IPS-20b (cell line): ENCODE measurements at regions not wholly inside any gene's neighbourhood (a gene's known extent, or its start where the extent isn't known, plus 50 kb on each side); places are given as distances from the start of the nearest gene placed in this dataset.

ENCODE experiments used
- H3K27ac ChIP-seq: one replicate; pipeline ENCODE4 v1.5.1; 2013; ENCODE audit warnings: low read length
- H3K27me3 ChIP-seq: 2 replicates; pipeline ENCODE4 v1.6.1; 2013; ENCODE audit warnings: mild to moderate bottlenecking, low read length, inconsistent platforms; ENCODE audit not compliant: insufficient read depth
- H3K36me3 ChIP-seq: 2 replicates; pipeline ENCODE4 v1.6.1; 2013; ENCODE audit warnings: low read depth, mild to moderate bottlenecking, inconsistent platforms, low read length, moderate library complexity; ENCODE audit not compliant: insufficient read depth
- H3K4me1 ChIP-seq: 2 replicates; pipeline ENCODE4 v1.6.1; 2013; ENCODE audit warnings: mild to moderate bottlenecking, control low read depth, inconsistent platforms, low read length, moderate library complexity; ENCODE audit not compliant: insufficient read depth
- H3K4me3 ChIP-seq: 2 replicates; pipeline ENCODE4 v1.5.1; 2013; ENCODE audit warnings: mild to moderate bottlenecking, low read length, inconsistent platforms
- H3K9ac ChIP-seq: 2 replicates; pipeline ENCODE4 v1.6.1; 2013; ENCODE audit warnings: low read depth, mild to moderate bottlenecking, inconsistent platforms, low read length, moderate library complexity
- H3K9me3 ChIP-seq: 2 replicates; pipeline ENCODE4 v1.6.1; 2013; ENCODE audit warnings: mild to moderate bottlenecking, low read depth, low read length, inconsistent platforms; ENCODE audit not compliant: insufficient read depth

DNA sequence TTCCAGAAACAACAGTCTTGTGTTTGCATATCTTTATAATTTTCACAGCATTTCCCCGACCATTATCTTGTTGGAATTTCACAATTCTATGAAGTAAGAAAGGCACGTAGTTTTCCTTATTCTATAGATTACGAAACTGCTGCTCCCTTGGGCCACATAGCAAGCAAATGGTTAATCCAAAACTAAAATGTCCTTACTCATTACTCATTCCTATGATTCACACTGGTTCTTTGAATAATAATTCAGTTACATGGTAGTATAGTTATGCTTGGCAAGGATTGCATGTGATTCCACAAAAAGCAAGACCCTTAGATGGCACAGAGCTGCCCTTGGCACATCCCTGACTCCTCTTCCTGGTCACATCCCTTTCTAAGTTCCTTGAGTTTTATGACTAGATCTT is 51.2 kb downstream of the OR13H1 start:
- Histone ChIP-seq H3K27ac (no peak overlapping the region), H3K9ac (no peak overlapping the region), H3K4me3 (no peak overlapping the region), H3K27me3 (no peaks in the 10 kb centered on the region), H3K4me1 (no peaks in the 10 kb centered on the region), H3K9me3 (no peaks in the 10 kb centered on the region), H3K36me3 (no peaks in the 10 kb centered on the region)

DNA sequence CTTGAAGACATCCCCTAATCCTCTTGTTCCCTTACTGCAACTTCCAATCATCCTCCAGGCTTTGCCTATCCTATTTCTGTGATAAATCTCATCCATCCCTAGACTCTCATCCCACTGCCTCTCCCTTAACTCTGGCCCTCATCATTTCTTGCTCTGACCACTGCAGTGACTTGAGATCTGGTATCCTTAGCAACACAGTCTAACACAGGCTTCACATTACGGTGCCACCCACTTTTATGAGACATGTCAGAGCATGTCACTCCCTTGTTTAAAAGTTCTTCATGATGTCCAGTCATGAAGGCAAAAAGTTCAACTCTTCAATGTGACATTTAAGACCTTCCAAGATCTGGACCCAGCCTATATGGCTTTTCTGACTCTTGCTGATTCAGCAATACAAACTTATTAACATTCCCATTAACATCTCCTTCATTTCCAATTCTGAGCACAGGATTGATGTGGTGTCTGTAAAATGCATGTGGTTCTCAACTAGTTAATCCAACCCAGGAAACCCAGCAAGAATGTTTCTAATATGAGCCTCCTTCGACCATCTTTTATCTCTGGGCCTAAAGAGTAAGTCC is 64.0 kb downstream of the OR13H1 start:
- Histone ChIP-seq H3K4me3 (no peak overlapping the region), H3K9ac (no peak overlapping the region), H3K4me1 (no peaks in the 10 kb centered on the region), H3K9me3 (no peaks in the 10 kb centered on the region), H3K27ac (no peak overlapping the region), H3K27me3 (no peaks in the 10 kb centered on the region), H3K36me3 (no peaks in the 10 kb centered on the region)

DNA sequence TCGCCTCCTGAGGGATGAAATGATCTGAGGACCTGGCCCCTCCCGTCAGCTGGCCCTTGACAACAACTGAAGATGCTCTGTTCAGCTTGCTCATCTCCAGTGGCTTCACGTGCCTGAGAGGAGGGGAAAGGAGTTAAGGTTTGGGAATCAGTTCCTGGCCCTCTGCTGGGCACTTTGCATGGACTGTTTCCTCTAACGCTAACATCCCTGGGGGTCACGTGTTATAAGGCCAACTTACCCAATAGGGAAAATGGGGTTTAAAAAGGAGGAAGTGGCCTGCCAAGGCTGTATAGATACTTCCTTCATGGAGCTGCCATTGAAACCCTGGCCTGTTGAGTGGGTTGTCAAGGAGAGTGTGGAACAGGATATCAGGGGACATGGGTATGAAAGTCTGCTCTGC is 65.6 kb downstream of the OR13H1 start:
- H3K27me3 ChIP-seq: no peaks in the 10 kb centered on the region
- no peaks in the 10 kb centered on the region for H3K4me1 ChIP-seq
- no peak overlapping the region for H3K9ac ChIP-seq
- no peak overlapping the region for H3K4me3 ChIP-seq
- H3K36me3 ChIP-seq: no peaks in the 10 kb centered on the region
- H3K9me3 ChIP-seq: no peaks in the 10 kb centered on the region
- no peak overlapping the region for H3K27ac ChIP-seq

DNA sequence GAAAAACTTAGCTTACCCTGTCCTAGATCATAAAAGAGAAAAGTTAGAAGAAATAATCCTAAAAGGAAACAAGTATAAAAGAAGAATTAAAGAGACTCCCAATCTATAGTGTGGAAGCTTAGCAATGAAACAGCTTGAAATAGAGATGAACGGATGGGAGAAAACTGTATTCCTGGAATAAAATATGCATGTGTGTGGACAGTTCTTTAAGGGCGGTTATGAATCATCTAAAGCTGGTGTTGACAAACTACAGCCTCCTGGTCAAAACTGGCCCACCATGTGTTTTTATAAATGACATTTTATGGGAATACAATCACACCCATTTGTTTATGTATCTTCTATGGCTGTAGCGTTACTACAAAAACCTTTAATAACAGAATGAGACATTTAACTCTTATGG is 69.4 kb downstream of the OR13H1 start:
- Histone ChIP-seq H3K36me3 (no peaks in the 10 kb centered on the region), H3K9ac (no peak overlapping the region), H3K27me3 (no peaks in the 10 kb centered on the region), H3K4me3 (no peak overlapping the region), H3K27ac (no peak overlapping the region), H3K9me3 (no peaks in the 10 kb centered on the region), H3K4me1 (no peaks in the 10 kb centered on the region)

DNA sequence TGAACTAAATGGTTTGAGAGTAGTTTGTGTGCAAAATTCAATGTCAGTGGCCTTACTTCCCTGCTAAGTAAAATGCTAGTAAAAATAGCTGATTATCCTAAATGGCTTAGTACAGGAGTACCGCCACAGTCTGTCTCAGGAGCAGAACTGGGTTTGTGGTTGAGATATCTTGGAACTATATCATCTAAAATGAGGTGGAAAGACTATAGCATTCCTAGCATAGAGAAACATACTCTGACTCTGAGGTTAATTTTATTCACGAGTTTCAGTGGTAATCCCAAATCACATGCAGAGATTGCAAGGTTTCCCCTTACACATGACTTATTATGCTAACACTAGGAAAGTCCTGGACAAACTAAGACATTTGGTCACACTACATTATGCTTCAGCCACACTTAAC is 70.4 kb downstream of the OR13H1 start:
- no peaks in the 10 kb centered on the region for H3K9me3 ChIP-seq

DNA sequence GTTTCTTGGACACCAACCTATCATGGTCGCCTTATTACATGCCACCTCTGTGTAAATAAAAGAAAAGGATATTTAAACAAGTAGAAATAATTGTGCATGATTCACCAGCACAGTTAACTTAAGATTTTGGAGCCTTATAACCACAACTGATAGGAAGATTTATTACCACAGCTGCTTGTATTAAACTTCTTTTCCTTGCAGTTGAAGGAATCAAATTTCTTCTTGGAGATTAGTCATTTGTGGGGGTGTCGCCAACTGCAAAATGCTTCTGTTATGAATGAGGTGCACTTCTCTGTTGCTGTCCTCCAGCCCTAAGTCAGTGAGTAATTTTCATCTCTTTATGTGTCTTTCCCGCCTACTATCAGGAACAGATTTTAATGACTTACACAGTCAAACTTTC is 73.3 kb downstream of the OR13H1 start:
- Histone ChIP-seq H3K4me3 (no peak overlapping the region), H3K9ac (no peak overlapping the region), H3K4me1 (no peaks in the 10 kb centered on the region), H3K27me3 (no peaks in the 10 kb centered on the region), H3K36me3 (no peaks in the 10 kb centered on the region), H3K27ac (no peak overlapping the region), H3K9me3 (no peaks in the 10 kb centered on the region)

More for the DNA sequence above, 70.4 kb downstream of the OR13H1 start:
- no peak overlapping the region for H3K9ac ChIP-seq
- no peak overlapping the region for H3K4me3 ChIP-seq
- H3K36me3 ChIP-seq: no peaks in the 10 kb centered on the region
- H3K4me1 ChIP-seq: no peaks in the 10 kb centered on the region
- no peaks in the 10 kb centered on the region for H3K27me3 ChIP-seq
- no peak overlapping the region for H3K27ac ChIP-seq

DNA sequence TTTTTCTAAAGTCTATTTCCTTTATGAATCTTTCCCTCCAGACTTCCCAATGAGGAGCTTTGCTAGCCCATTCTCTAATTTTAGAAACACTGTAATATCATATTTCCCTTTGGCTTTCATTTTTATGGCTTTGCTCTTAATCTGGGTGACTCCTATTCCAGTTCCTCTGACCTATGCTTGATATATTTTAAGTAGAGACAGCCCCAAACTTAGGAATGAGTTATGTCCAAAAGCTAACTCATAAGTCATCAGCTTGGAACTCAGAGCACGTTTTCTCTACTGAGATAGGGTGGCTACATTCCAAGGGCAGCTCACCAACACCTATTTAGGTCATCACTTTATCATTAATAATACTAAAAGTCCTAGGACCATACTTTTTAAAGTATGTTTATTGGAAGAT is 77.8 kb downstream of the OR13H1 start:
- Histone ChIP-seq H3K27me3 (no peaks in the 10 kb centered on the region), H3K4me3 (no peak overlapping the region), H3K36me3 (no peaks in the 10 kb centered on the region), H3K4me1 (no peaks in the 10 kb centered on the region), H3K9me3 (no peaks in the 10 kb centered on the region), H3K9ac (no peak overlapping the region), H3K27ac (no peak overlapping the region)

DNA sequence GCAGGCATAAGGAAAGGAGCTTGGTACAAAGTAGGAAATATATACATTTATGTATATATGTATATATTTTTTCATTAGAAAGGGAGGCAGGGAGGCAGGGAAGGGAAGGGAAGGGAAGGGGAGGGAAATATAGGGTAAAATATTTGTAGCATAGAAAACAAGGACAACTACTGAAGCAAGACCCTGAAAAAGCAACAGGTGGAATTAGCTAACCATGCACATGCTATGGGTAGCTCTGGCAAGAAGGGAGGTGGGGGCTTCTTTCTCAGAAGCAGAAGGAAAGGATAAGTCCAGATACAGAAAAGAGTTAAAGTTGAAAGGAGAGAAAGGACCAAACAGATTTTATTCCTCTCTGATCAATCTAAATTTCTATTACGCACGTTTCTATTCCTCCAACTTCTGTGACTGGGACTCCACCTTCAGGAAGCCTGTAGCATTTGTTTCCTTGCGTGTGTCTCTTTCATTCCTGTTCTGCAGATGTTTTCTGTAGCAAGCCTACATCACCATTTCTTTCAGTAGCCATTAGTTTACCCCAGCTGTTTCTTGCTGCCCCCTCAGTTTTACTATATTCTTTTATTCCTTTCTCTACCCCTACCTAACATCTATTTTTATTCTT is 82.9 kb downstream of the OR13H1 start:
- Histone ChIP-seq H3K36me3 (no peaks in the 10 kb centered on the region), H3K27me3 (no peaks in the 10 kb centered on the region), H3K4me3 (no peak overlapping the region), H3K4me1 (no peaks in the 10 kb centered on the region), H3K9ac (no peak overlapping the region), H3K9me3 (no peaks in the 10 kb centered on the region), H3K27ac (no peak overlapping the region)

DNA sequence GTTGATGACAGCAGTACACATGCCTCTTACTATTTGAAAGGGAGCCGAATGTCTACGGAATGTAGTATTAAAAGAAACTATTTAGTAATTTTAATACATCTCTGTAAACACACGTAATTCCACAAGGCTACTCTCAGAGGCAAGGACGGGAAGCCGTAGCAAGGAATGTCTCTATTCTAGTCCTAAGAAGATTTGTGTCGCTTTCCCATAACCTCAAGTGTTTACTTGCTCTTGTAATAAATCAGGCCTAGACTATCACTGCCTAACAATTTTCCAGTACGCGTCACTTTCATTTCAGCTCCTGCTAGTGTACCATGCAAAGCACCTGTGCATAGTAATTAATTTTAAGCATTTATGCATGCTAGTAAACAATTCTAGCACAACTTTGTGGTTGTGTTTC is 86.7 kb downstream of the OR13H1 start:
- H3K27me3 ChIP-seq: no peaks in the 10 kb centered on the region
- H3K36me3 ChIP-seq: no peaks in the 10 kb centered on the region
- no peaks in the 10 kb centered on the region for H3K4me1 ChIP-seq
- H3K27ac ChIP-seq: no peak overlapping the region
- H3K9ac ChIP-seq: no peak overlapping the region
- H3K4me3 ChIP-seq: no peak overlapping the region
- H3K9me3 ChIP-seq: no peaks in the 10 kb centered on the region

DNA sequence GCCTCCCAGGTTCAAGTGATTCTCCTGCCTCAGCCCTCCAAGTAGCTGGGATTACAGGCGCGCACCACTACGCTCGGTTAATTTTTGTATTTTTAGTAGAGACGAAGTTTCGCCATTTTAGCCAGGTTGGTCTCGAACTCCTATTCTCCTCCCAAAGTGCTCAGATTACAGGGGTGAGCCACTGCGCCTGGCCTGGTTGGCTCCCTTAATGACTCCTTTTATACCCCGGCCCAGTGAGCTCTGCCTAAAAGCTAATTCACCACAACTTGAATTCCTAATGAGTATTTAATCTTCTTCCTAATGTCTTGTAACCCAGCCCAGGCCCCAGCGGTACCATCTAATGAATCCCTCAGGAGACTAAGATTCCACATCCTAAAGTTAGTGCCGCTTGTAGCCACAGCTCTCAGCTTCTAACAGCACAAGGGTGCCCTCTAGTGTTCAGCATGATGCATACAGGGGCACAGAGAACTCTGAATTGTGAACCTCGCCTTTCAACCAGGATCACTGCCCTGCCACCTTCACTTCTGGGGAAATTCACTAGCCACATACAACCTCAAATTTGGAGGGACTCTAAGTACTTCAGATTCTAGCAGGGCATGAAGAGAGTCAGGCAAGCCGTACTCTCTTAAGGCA is 89.5 kb downstream of the OR13H1 start:
- H3K9ac ChIP-seq: no peak overlapping the region
- H3K9me3 ChIP-seq: no peaks in the 10 kb centered on the region
- no peaks in the 10 kb centered on the region for H3K36me3 ChIP-seq
- H3K4me3 ChIP-seq: no peak overlapping the region
- H3K4me1 ChIP-seq: no peaks in the 10 kb centered on the region
- no peaks in the 10 kb centered on the region for H3K27me3 ChIP-seq
- no peak overlapping the region for H3K27ac ChIP-seq

DNA sequence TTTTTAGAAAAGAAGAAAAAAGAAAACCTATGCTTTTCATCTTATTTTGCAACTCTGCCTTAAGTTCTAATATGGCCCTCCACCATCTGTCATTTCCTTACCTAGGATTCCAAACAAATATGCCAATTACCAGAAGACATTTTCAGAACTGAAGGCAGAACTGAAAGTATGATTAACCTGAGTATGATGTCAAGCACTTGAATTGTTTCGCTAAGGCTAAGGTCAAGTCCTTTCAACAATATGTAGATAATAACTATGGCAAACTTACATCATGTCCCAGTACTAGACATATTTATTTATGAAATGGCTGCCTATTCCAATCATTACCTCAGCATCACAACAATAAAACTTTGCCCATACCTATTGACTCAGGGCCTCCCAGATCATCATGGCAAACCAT is 91.0 kb downstream of the OR13H1 start:
- Histone ChIP-seq H3K27me3 (no peaks in the 10 kb centered on the region), H3K9me3 (no peaks in the 10 kb centered on the region), H3K27ac (no peak overlapping the region), H3K36me3 (no peaks in the 10 kb centered on the region), H3K4me1 (no peaks in the 10 kb centered on the region), H3K4me3 (no peak overlapping the region), H3K9ac (no peak overlapping the region)

DNA sequence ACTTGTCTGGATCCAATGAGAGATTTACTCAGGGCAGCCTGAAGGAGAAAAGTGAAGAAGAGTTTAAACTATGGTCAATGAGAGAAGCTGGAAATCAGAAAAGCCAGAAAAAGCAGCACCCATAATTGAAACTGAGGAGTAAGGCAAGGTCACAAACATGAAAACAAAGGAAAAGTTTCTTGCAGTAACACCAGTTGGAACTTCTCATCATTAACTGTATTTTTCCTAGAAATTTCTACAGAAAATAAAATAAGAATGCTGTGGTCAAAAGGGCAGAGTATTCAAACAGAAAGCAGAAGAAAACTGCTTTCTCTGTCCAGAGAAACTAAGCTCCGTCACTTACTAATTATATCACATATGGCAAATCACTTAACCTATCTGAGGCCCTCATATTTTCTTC is 102.2 kb downstream of the OR13H1 start:
- Histone ChIP-seq H3K9me3 (no peaks in the 10 kb centered on the region), H3K27ac (no peak overlapping the region)

More for the DNA sequence above, 102.2 kb downstream of the OR13H1 start:
- Histone ChIP-seq H3K36me3 (no peaks in the 10 kb centered on the region), H3K4me3 (no peak overlapping the region), H3K9ac (no peak overlapping the region), H3K27me3 (no peaks in the 10 kb centered on the region), H3K4me1 (no peaks in the 10 kb centered on the region)
